ENCODE measurements at regions not wholly inside any gene's neighbourhood (a gene's known extent, or its start where the extent isn't known, plus 50 kb on each side); places are given as distances from the start of the nearest gene placed in this dataset.
"Not testable (repeated sequence)": the region's sequence is repeated elsewhere in the genome, so short reads cannot be mapped to it uniquely, and the experiment has no call there.

DNA sequence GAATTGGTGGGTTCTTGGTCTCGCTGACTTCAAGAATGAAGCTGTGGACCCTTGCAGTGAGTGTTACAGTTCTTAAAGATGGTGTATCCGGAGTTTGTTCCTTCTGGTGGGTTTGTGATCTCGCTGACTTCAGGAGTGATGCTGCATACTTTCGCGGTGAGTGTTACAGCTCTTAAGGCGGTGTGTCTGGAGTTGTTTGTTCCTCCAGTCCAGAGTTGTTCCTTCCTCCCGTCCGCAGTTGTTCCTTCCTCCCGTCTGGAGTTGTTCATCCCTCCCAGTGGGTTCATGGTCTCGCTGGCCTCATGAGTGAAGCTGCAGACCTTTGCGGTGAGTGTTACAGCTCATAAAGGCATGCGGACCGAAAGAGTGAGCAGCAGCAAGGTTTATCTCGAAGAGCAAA lies 159.6 kb upstream of the ADAMTSL1 start:
- H3K4me1 ChIP-seq (ENCODE audit: control insufficient read depth, insufficient read depth, low read length, unreplicated experiment) = no peaks in the 10 kb centered on the region
- no peaks in the 10 kb centered on the region for H3K79me2 ChIP-seq (ENCODE audit: control insufficient read depth, insufficient read depth, low read length, unreplicated experiment)
- H3K27me3 ChIP-seq (ENCODE audit: insufficient read depth, low read length) = no peaks in the 10 kb centered on the region
- H3K27ac ChIP-seq (ENCODE audit: low read depth, low read length) = no peak overlapping the region
- no peak overlapping the region for H2AFZ ChIP-seq (ENCODE audit: low read length, unreplicated experiment)
- no peaks in the 10 kb centered on the region for H3K36me3 ChIP-seq (ENCODE audit: insufficient read depth, low read length)
- no peak overlapping the region for H3K4me3 ChIP-seq (ENCODE audit: low read depth, low read length)

DNA sequence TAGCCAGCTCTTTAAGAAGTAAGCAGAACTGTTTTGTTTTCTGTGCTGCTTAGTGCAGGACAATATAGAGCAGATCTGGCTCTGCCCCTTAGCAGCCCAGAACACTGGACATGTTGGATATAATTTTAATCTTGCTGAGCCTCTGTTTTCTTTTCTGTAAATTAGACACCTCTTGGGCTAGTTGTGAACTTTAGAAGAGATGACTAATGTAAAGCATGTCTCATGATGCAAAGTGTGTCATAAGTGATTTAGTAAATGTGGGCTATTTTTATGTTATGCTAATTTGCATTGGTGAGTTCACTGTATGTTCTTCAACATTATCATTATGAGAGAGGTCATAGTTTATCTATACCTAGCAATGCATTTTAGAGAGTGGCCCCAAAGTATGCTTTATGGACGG lies 156.1 kb upstream of the ADAMTSL1 start:
- Histone ChIP-seq H3K4me3 (ENCODE audit: low read depth, low read length) (no peak overlapping the region), H2AFZ (ENCODE audit: low read length, unreplicated experiment) (no peak overlapping the region), H3K27ac (ENCODE audit: low read depth, low read length) (no peak overlapping the region), H3K36me3 (ENCODE audit: insufficient read depth, low read length) (no peaks in the 10 kb centered on the region), H3K27me3 (ENCODE audit: insufficient read depth, low read length) (no peaks in the 10 kb centered on the region), H3K4me1 (ENCODE audit: control insufficient read depth, insufficient read depth, low read length, unreplicated experiment) (no peaks in the 10 kb centered on the region), H3K79me2 (ENCODE audit: control insufficient read depth, insufficient read depth, low read length, unreplicated experiment) (no peaks in the 10 kb centered on the region)

- Histone ChIP-seq H3K27me3 (ENCODE audit: insufficient read depth, low read length) (no peaks in the 10 kb centered on the region), H3K36me3 (ENCODE audit: insufficient read depth, low read length) (no peaks in the 10 kb centered on the region), H3K79me2 (ENCODE audit: control insufficient read depth, insufficient read depth, low read length, unreplicated experiment) (no peaks in the 10 kb centered on the region), H2AFZ (ENCODE audit: low read length, unreplicated experiment) (peak overlapping the region; percentile 55), H3K27ac (ENCODE audit: low read depth, low read length) (no peak overlapping the region), H3K4me1 (ENCODE audit: control insufficient read depth, insufficient read depth, low read length, unreplicated experiment) (no peaks in the 10 kb centered on the region), H3K4me3 (ENCODE audit: low read depth, low read length) (no peak overlapping the region)
These were observed 154.0 kb upstream of the ADAMTSL1 start for GRCh38 chr9:18319918-18320445.

GRCh38 chr9:18324928-18325745 lies 148.8 kb upstream of the ADAMTSL1 start:
- Histone ChIP-seq H3K27me3 (ENCODE audit: insufficient read depth, low read length) (no peaks in the 10 kb centered on the region), H3K36me3 (ENCODE audit: insufficient read depth, low read length) (no peaks in the 10 kb centered on the region), H3K4me3 (ENCODE audit: low read depth, low read length) (no peak overlapping the region), H2AFZ (ENCODE audit: low read length, unreplicated experiment) (no peak overlapping the region), H3K27ac (ENCODE audit: low read depth, low read length) (peak overlapping the region; percentile 37; the same call in 1 of the 2 replicates), H3K79me2 (ENCODE audit: control insufficient read depth, insufficient read depth, low read length, unreplicated experiment) (no peaks in the 10 kb centered on the region), H3K4me1 (ENCODE audit: control insufficient read depth, insufficient read depth, low read length, unreplicated experiment) (no peaks in the 10 kb centered on the region)

DNA sequence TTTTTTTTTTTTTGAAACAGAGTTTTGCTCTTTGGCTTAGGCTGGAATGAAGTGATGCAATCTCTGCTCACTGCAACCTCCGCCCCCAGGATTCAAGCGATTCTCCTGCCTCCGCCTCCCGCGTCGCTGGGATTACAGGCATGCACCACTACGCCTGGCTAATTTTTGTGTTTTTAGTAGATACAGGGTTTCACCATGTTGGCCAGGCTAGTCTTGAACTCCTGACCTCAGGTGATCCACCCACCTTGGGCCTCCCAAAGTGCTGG lies 148.3 kb upstream of the ADAMTSL1 start:
- not testable (repeated sequence) for H3K79me2 ChIP-seq (ENCODE audit: control insufficient read depth, insufficient read depth, low read length, unreplicated experiment); H3K27ac ChIP-seq (ENCODE audit: low read depth, low read length); H3K27me3 ChIP-seq (ENCODE audit: insufficient read depth, low read length)

GRCh38 chr9:18327121-18327520 lies 146.8 kb upstream of the ADAMTSL1 start:
- Histone ChIP-seq H3K27ac (ENCODE audit: low read depth, low read length) (no peak overlapping the region), H2AFZ (ENCODE audit: low read length, unreplicated experiment) (no peak overlapping the region), H3K4me3 (ENCODE audit: low read depth, low read length) (no peak overlapping the region), H3K36me3 (ENCODE audit: insufficient read depth, low read length) (no peaks in the 10 kb centered on the region), H3K79me2 (ENCODE audit: control insufficient read depth, insufficient read depth, low read length, unreplicated experiment) (no peaks in the 10 kb centered on the region), H3K27me3 (ENCODE audit: insufficient read depth, low read length) (no peaks in the 10 kb centered on the region), H3K4me1 (ENCODE audit: control insufficient read depth, insufficient read depth, low read length, unreplicated experiment) (peaks cover 8% of the 10 kb centered on the region)

More for the DNA sequence above, 148.3 kb upstream of the ADAMTSL1 start:
- not testable (repeated sequence) for H3K36me3 ChIP-seq (ENCODE audit: insufficient read depth, low read length); H2AFZ ChIP-seq (ENCODE audit: low read length, unreplicated experiment); H3K4me1 ChIP-seq (ENCODE audit: control insufficient read depth, insufficient read depth, low read length, unreplicated experiment); H3K4me3 ChIP-seq (ENCODE audit: low read depth, low read length)

GRCh38 chr9:18330401-18331309 lies 143.3 kb upstream of the ADAMTSL1 start:
- no peaks in the 10 kb centered on the region for H3K79me2 ChIP-seq (ENCODE audit: control insufficient read depth, insufficient read depth, low read length, unreplicated experiment)
- no peak overlapping the region for H3K27ac ChIP-seq (ENCODE audit: low read depth, low read length)
- H3K27me3 ChIP-seq (ENCODE audit: insufficient read depth, low read length) = no peaks in the 10 kb centered on the region

GRCh38 chr9:18331310-18331684 lies 142.7 kb upstream of the ADAMTSL1 start:
- H3K79me2 ChIP-seq (ENCODE audit: control insufficient read depth, insufficient read depth, low read length, unreplicated experiment) = no peaks in the 10 kb centered on the region
- no peaks in the 10 kb centered on the region for H3K36me3 ChIP-seq (ENCODE audit: insufficient read depth, low read length)
- no peak overlapping the region for H3K27ac ChIP-seq (ENCODE audit: low read depth, low read length)
- H2AFZ ChIP-seq (ENCODE audit: low read length, unreplicated experiment) = no peak overlapping the region
- H3K4me1 ChIP-seq (ENCODE audit: control insufficient read depth, insufficient read depth, low read length, unreplicated experiment) = peaks cover 26% of the 10 kb centered on the region
- H3K27me3 ChIP-seq (ENCODE audit: insufficient read depth, low read length) = no peaks in the 10 kb centered on the region
- no peak overlapping the region for H3K4me3 ChIP-seq (ENCODE audit: low read depth, low read length)

More at GRCh38 chr9:18330401-18331309, 143.3 kb upstream of the ADAMTSL1 start:
- Histone ChIP-seq H3K36me3 (ENCODE audit: insufficient read depth, low read length) (no peaks in the 10 kb centered on the region), H3K4me1 (ENCODE audit: control insufficient read depth, insufficient read depth, low read length, unreplicated experiment) (peaks cover 24% of the 10 kb centered on the region), H2AFZ (ENCODE audit: low read length, unreplicated experiment) (no peak overlapping the region), H3K4me3 (ENCODE audit: low read depth, low read length) (no peak overlapping the region)

- Histone ChIP-seq H2AFZ (ENCODE audit: low read length, unreplicated experiment) (no peak overlapping the region), H3K36me3 (ENCODE audit: insufficient read depth, low read length) (no peaks in the 10 kb centered on the region), H3K4me1 (ENCODE audit: control insufficient read depth, insufficient read depth, low read length, unreplicated experiment) (peaks cover 26% of the 10 kb centered on the region), H3K4me3 (ENCODE audit: low read depth, low read length) (no peak overlapping the region), H3K27ac (ENCODE audit: low read depth, low read length) (no peak overlapping the region), H3K27me3 (ENCODE audit: insufficient read depth, low read length) (no peaks in the 10 kb centered on the region), H3K79me2 (ENCODE audit: control insufficient read depth, insufficient read depth, low read length, unreplicated experiment) (no peaks in the 10 kb centered on the region)
These were observed 142.1 kb upstream of the ADAMTSL1 start for GRCh38 chr9:18331808-18332209.

DNA sequence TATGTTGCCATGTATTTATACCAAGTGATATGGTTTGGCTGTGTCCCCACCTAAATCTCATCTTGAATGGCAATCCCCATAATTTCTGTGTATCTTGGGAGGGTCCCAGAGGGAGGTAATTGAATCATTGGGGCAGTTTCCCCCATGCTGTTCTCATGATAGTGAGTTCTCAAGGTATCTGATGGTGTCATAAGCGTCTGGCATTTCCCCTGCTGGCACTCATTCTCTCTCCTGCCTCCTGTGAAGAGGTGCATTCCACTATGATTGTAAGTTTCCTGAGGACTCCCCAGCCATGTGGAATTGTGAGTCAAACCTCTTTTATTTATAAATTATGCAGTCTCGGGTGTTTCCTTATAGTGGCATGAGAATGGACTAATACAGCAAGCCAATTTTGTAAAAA lies 140.8 kb upstream of the ADAMTSL1 start:
- peaks cover 28% of the 10 kb centered on the region for H3K4me1 ChIP-seq (ENCODE audit: control insufficient read depth, insufficient read depth, low read length, unreplicated experiment)
- H3K27me3 ChIP-seq (ENCODE audit: insufficient read depth, low read length) = no peaks in the 10 kb centered on the region
- H3K27ac ChIP-seq (ENCODE audit: low read depth, low read length) = peak overlapping the region; percentile 19; the same call in 1 of the 2 replicates
- H2AFZ ChIP-seq (ENCODE audit: low read length, unreplicated experiment) = no peak overlapping the region
- H3K36me3 ChIP-seq (ENCODE audit: insufficient read depth, low read length) = no peaks in the 10 kb centered on the region
- H3K79me2 ChIP-seq (ENCODE audit: control insufficient read depth, insufficient read depth, low read length, unreplicated experiment) = no peaks in the 10 kb centered on the region
- H3K4me3 ChIP-seq (ENCODE audit: low read depth, low read length) = no peak overlapping the region

Measured in ACC112 (cell line).